ENCODE measurements at regions not wholly inside any gene's neighbourhood (a gene's known extent, or its start where the extent isn't known, plus 50 kb on each side); places are given as distances from the start of the nearest gene placed in this dataset.

DNA sequence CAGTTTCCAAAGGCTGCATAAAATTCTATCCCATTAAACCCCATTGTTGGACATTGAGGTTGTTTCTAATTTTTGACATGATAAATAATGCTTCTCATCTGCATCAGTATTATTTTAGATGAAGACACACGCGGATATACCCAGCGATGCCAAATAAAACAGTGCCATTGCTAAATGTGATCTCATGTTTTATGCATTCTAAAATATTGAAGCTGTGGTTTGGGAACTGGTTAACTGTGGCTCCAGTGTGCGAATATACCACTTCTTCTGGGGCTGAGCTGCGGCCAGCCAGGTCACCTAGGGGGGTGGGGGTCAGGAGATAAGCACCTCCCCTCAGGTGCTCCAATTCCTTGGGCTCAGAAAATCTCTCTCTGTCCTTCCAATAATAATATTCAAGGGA lies 230.0 kb downstream of the ADAMTS9 start:
- 0% methylated on average over 5 of the region's 5 CpGs for WGBS (ENCODE audit: insufficient coverage, low coverage, missing lambda C conversion rate)
- H3K27ac ChIP-seq (ENCODE audit: extremely low read depth, low read depth, low read length), result no peak overlapping the region
- no peaks in the 10 kb centered on the region for H3K36me3 ChIP-seq (ENCODE audit: control insufficient read depth, insufficient read depth, low read length)
- H3K9me1 ChIP-seq (ENCODE audit: control insufficient read depth, insufficient read depth, low read length), result no peaks in the 10 kb centered on the region
- ATAC-seq (no peak), FAIRE-seq (no peak), DNase-seq (ENCODE audit: extremely low read depth in 1 of 4, low spot score in 3 of 4) (no peak)
- CTCF ChIA-PET (ENCODE audit: low intra/inter-chr PET ratio), result no interaction called here
- H3K27me3 ChIP-seq (ENCODE audit: control insufficient read depth in 2 of 2, insufficient read depth in 2 of 2, low read length in 2 of 2), result no peaks in the 10 kb centered on the region
- H4K20me1 ChIP-seq (replicated peaks; ENCODE audit: control insufficient read depth, insufficient read depth, low read length), result no peaks in the 10 kb centered on the region
- H3K9me3 ChIP-seq (replicated peaks; ENCODE audit: control insufficient read depth, insufficient read depth, low read depth, low read length), result no peaks in the 10 kb centered on the region
- intact Hi-C loops (cut with micrococcal nuclease) (no loop called here), in situ Hi-C loops (cut with MboI) (no loop called here)
- no peaks in the 10 kb centered on the region for H3K4me1 ChIP-seq (replicated peaks in 1 of 2; ENCODE audit: control insufficient read depth in 2 of 2, insufficient read depth in 2 of 2, low read length in 2 of 2)
- POLR2A ChIA-PET, result no interaction called here
- H3K4me2 ChIP-seq (ENCODE audit: insufficient read depth, low read length), result no peak overlapping the region
- H2AFZ ChIP-seq (ENCODE audit: low read depth, low read length), result no peak overlapping the region
- no TSS peak for BruUV-seq (replicated peaks)
- H3K4me3 ChIP-seq, result no peak overlapping the region
- no peak overlapping the region for H3K9ac ChIP-seq (ENCODE audit: insufficient read depth in 1 of 2, low read depth in 2 of 2, low read length in 2 of 2)
- no peaks in the 10 kb centered on the region for H3K79me2 ChIP-seq (ENCODE audit: control insufficient read depth, insufficient read depth, low read length)
- no peak for TF ChIP-seq HCFC1 (IDR thresholded peaks at IDR 0.05; ENCODE audit: low read depth, low read length)
- TF ChIP-seq, protein P1, sequence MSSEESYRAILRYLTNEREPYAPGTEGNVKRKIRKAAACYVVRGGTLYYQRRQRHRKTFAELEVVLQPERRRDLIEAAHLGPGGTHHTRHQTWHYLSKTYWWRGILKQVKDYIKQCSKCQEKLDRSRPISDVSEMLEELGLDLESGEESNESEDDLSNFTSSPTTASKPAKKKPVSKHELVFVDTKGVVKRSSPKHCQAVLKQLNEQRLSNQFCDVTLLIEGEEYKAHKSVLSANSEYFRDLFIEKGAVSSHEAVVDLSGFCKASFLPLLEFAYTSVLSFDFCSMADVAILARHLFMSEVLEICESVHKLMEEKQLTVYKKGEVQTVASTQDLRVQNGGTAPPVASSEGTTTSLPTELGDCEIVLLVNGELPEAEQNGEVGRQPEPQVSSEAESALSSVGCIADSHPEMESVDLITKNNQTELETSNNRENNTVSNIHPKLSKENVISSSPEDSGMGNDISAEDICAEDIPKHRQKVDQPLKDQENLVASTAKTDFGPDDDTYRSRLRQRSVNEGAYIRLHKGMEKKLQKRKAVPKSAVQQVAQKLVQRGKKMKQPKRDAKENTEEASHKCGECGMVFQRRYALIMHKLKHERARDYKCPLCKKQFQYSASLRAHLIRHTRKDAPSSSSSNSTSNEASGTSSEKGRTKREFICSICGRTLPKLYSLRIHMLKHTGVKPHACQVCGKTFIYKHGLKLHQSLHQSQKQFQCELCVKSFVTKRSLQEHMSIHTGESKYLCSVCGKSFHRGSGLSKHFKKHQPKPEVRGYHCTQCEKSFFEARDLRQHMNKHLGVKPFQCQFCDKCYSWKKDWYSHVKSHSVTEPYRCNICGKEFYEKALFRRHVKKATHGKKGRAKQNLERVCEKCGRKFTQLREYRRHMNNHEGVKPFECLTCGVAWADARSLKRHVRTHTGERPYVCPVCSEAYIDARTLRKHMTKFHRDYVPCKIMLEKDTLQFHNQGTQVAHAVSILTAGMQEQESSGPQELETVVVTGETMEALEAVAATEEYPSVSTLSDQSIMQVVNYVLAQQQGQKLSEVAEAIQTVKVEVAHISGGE (CRISPR knock-in tag; IDR thresholded peaks at IDR 0.05), result peak in 1 of 3 experiments; percentile 62; a peak in 1 of 6 replicates

DNA sequence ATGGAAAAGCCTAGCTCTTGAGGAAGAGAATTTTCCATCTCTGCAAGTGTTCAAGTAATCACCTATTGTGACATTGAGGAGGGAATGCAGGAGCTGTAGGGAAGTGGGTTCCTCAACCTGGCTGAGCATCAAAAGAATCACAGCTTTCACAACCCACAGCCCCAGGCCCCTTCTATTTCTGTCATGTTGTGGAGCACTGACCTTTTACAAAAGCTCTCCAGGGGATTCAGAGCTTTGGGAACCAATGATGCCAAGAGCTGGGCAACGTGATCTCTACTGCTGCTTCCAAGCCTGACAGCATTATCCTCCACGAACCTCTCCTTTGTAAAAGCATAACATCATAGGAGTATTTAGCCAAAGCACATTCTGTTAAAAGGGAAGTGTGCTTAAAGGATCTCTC lies 231.1 kb downstream of the ADAMTS9 start:
- BruUV-seq (replicated peaks), result no TSS peak
- FAIRE-seq (no peak), ATAC-seq (no peak), DNase-seq (ENCODE audit: extremely low read depth in 1 of 4, low spot score in 3 of 4) (no peak)
- no peaks in the 10 kb centered on the region for H3K4me1 ChIP-seq (replicated peaks in 1 of 2; ENCODE audit: control insufficient read depth in 2 of 2, insufficient read depth in 2 of 2, low read length in 2 of 2)
- ChIA-PET CTCF (ENCODE audit: low intra/inter-chr PET ratio) (no interaction called here), POLR2A (no interaction called here)
- 0% methylated on average over 2 of the region's 2 CpGs for WGBS (ENCODE audit: insufficient coverage, low coverage, missing lambda C conversion rate)
- H3K4me2 ChIP-seq (ENCODE audit: insufficient read depth, low read length), result no peak overlapping the region
- H3K27me3 ChIP-seq (ENCODE audit: control insufficient read depth in 2 of 2, insufficient read depth in 2 of 2, low read length in 2 of 2), result no peaks in the 10 kb centered on the region; a peak in 1 of 5 replicates
- no peak for TF ChIP-seq ARID2 (IDR thresholded peaks at IDR 0.05)
- TF ChIP-seq, protein P1 (CRISPR knock-in tag; IDR thresholded peaks at IDR 0.05), result peak in 1 of 3 experiments; percentile 60; a peak in 2 of 6 replicates
- H3K79me2 ChIP-seq (ENCODE audit: control insufficient read depth, insufficient read depth, low read length), result no peaks in the 10 kb centered on the region
- no peaks in the 10 kb centered on the region for H3K9me3 ChIP-seq (replicated peaks; ENCODE audit: control insufficient read depth, insufficient read depth, low read depth, low read length)
- H4K20me1 ChIP-seq (replicated peaks; ENCODE audit: control insufficient read depth, insufficient read depth, low read length), result no peaks in the 10 kb centered on the region
- no peak overlapping the region for H3K4me3 ChIP-seq
- no peak overlapping the region for H3K9ac ChIP-seq (ENCODE audit: insufficient read depth in 1 of 2, low read depth in 2 of 2, low read length in 2 of 2)
- intact Hi-C loops (cut with micrococcal nuclease) (no loop called here), in situ Hi-C loops (cut with MboI) (no loop called here)
- H3K27ac ChIP-seq (ENCODE audit: extremely low read depth, low read depth, low read length), result no peak overlapping the region
- H3K9me1 ChIP-seq (ENCODE audit: control insufficient read depth, insufficient read depth, low read length), result no peaks in the 10 kb centered on the region
- no peaks in the 10 kb centered on the region for H3K36me3 ChIP-seq (ENCODE audit: control insufficient read depth, insufficient read depth, low read length)
- no peak overlapping the region for H2AFZ ChIP-seq (ENCODE audit: low read depth, low read length)
